Activated T-cell treated with anti-CD3 and anti-CD28 coated beads for 48 hours (primary cell): ENCODE measurements at regions not wholly inside any gene's neighbourhood (a gene's known extent, or its start where the extent isn't known, plus 50 kb on each side); places are given as distances from the start of the nearest gene placed in this dataset.

ENCODE experiments used
- DNase-seq: peaks from one replicate; pipeline ENCODE4 v3.0.0-alpha.2; 2020; ENCODE audit warnings: low read depth

DNA sequence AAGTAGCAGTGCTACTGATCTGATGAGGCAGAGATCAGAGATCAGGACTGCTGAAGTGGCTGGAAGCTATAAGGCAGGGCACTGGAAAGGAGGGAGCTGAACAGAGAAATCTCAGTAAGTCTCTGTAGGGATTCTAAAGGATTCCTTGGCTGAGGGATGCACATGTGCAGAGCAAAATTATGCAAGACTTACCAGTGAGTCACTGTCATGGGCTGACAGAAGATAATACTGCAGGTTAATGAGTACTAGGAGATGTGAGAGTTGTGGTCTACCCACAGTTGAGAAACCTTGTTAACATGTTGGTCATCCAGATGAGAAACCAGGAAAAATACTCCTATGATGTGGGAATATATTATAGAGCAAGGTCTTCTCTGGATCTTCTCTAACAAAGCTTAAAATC is 378.1 kb downstream of the HAPSTR1 start:
- no peak for DNase-seq

DNA sequence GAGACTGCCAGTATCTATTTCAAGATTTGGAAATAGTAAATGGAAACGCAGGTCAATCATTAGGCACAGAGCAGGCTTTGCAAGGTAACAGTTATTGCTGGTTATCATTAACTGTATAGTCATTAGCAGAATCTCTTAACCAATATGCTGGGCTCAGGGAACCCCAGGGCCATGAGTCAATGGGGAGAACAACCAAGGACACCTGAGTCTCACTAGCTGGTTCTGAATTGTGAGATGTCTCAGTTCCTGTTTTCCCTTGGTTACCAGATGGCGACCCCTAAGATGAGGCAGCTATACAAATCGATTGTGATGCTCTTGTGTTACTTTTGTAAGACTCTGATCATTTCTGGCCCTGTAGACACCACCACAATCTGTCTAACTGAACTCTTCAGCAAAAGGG is 385.3 kb downstream of the HAPSTR1 start:
- DNase-seq: no peak

DNA sequence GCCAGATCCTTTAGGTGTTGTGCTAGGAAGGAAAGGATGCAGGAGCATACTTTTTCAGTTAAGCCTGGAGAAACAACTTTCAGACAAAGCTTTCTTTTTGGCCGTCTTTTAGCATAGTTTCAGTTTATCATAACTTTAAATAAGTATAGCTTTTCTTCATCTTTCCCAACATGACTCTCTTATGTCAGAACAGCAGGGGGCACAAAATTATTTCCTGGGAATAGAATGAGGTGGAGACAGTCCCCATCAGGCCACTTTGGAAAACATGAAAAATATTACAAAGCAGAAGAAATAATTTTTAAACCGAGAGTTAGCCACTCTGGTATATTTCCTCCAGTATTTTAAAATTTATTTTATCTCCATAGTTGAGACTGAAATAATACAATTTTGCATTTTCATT is 387.6 kb downstream of the HAPSTR1 start:
- DNase-seq: no peak

GRCh38 chr16:9480503-9480902 is 389.1 kb downstream of the HAPSTR1 start:
- DNase-seq: no peak

- no peak for DNase-seq
These were observed 390.6 kb downstream of the HAPSTR1 start for GRCh38 chr16:9481747-9482730.

- DNase-seq: no peak
These were observed 393.0 kb downstream of the HAPSTR1 start for GRCh38 chr16:9484426-9484825.

DNA sequence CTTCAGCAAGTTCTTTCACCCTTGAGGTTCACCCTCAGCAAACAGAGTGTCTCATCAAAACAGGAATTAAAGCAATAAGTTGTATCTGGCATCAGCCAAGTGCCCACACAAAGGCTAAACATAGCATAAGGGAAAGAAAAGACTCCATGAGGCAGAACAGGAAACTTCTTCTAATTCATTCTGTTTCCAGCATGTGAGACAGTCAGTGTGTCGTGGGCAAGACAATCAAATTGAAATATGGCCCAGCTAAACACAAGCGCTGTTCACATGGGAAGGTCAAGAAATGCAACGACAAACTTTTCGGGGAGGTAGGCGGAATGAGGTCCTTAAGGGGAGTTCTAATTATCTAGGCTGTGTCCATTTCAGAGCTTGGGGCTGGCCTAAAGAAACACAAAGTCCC is 393.4 kb downstream of the HAPSTR1 start:
- no peak for DNase-seq

GRCh38 chr16:9489835-9490467 is 398.5 kb downstream of the HAPSTR1 start:
- no peak for DNase-seq

DNA sequence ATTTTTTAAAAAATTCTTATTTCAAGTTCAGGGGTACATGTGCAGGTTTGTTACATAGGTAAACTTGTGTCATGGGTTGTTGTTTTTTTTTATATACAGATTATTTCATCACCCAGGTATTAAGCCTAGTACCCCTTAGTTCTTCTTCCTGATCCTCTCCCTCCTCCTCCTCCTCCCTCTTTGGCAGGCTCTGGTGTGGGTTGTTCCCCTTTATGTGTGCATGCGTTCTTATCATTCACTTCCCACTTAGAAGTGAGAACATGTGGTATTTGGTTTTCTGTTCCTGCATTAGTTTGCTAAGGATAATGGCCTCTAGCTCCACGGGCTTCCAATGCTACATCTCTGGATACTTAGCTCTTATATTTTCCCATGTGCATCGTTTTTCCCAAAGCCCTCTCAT is 404.4 kb downstream of the HAPSTR1 start:
- no peak for DNase-seq

DNA sequence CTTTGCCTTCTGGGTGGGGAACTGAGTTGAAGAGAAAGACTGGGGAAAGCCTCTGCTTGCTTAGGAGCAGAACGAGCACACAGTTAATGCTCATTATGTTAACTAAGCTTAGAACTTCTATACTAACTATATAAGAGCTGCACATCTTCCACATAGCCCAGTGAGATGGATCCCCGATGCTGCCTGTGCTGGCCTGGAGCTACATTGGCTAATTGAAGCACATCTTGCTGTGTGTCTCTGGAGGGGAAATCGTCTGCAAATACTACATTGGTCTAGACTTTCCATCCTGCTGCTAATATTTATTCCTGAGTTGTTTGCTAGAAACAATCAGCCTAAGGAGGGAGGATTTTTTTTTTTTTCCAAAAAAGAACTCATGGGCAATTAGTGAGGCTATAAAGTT is 406.3 kb downstream of the HAPSTR1 start:
- no peak for DNase-seq

- no peak for DNase-seq
These were observed 408.6 kb downstream of the HAPSTR1 start for GRCh38 chr16:9499941-9500593.

DNA sequence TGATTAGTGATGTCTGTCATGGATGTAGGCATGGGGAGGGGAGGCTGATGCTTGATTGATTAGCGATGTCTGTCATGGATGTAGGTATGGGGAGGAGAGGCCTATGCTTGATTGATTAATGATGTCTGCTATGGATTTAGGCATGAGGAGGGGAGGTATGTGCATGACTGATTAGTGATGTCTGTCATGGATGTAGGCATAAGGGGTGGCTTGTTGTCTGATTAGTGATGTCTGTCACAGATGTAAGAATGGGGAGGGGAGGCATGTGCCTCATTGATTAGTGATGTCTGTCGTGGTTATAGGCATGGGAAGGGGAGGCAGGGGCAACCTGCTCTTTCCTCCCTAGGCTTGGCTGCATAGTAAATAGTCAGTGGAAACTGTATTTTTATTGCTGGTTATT is 409.4 kb downstream of the HAPSTR1 start:
- no peak for DNase-seq

DNA sequence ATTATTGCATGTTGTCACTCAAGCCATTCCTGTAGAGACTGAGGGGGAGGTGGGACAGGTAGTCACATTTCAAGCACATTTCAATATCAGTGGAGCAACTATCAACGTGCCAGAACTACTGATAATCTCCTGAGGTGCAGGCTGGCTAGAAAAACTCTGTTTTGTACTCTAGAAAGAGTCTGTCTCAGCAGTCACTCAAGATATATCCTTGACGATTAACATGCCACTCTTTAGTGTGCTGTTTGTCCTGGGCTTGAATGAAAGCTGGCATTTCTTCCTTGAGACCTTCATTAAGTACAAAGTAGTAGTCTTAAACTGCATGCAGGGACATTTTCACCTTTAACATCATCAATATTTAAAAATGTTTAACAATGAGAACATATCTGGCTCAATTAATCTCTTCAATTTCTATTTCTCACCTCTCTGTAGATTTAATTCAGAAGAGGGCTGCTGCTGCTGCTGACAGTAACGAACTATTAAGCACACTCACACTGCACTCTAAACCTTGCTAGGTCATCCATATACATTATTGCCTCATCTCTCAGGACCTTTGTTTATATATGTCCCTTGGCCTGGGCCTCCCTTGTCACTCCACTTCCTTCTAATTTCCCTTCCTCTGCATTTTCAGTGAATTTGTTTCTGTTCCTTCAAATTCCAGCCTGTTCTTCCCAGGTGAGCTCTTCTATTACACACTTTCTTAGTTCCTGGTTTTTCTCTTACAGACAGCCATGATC is 412.0 kb downstream of the HAPSTR1 start:
- no peak for DNase-seq

GRCh38 chr16:9508328-9508936 is 417.0 kb downstream of the HAPSTR1 start:
- DNase-seq: no peak

GRCh38 chr16:9509663-9510062 is 418.2 kb downstream of the HAPSTR1 start:
- DNase-seq: no peak

DNA sequence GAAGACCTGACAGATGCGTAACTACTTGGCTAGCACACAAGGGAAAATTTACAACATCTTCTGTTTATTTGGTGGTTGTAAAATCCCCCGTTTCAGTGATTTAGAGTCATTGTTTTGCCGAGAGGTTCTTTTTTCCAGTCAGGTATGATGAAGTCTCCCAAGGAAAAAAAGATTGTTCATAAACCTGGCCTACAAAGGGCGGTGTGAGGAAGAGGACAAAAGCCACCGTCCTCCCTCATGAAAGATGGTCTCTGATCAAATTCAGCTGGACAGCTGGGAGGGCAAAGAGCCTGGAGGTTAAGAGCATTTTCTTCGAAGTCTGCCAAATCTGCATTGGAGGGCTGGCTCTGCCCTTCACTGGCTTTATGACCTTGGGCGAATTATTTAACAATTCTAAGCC is 419.9 kb downstream of the HAPSTR1 start:
- no peak for DNase-seq

DNA sequence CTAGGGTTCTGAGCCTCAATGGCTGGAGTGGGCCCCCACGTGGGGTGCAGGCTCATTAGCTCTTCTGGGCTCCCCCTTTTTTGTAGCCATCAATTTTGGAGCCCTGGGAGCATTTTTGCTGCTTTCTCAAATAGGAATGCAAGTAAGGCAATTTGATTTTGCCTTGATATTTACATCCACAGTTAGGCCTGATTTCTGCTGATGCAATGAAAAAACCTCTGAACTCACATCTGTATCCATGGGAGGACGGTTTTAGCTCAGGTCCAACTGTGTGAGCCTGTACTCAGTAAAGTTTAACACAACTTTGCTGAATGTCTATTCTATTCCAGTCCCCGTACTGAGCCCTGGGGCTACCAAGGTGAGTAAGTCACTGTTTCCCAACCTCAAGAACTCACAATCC is 425.0 kb downstream of the HAPSTR1 start:
- no peak for DNase-seq

GRCh38 chr16:9518051-9518450 is 426.6 kb downstream of the HAPSTR1 start:
- no peak for DNase-seq

- no peak for DNase-seq
These were observed 427.1 kb downstream of the HAPSTR1 start for GRCh38 chr16:9518581-9518980.

DNA sequence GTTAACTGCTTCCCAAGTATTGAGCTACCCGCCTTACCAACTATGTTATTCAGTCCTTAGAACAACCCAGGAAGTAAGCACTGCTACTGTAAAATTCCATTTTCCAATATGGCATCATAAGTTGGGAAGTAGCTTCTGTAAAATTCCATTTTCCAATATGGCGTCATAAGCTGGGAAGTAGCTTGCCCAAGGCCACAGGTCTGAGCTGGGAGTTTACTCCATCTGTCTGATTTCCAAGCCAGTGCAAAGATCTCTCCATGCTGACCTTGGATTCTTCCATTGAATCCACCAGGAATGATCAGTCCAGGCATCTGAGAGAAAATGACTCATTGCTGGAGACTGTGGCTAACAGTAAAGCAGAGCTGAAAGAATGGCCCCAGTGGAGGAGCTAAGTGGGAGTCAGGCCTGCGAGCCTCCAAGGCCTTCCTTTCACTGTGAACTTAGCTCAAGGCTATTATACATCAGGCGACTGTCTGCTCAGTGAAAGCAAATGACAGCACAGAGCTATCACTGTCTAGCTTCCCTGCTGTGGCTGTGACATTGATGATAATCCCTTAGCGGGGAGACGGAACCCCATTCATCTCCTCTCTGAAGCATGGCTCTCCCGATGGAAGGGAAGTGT is 430.4 kb downstream of the HAPSTR1 start:
- DNase-seq: no peak

GRCh38 chr16:9522614-9523013 is 431.2 kb downstream of the HAPSTR1 start:
- DNase-seq: no peak
